DND-41 (cell line): ENCODE measurements at regions not wholly inside any gene's neighbourhood (a gene's known extent, or its start where the extent isn't known, plus 50 kb on each side); places are given as distances from the start of the nearest gene placed in this dataset.

Experiments used
- ATAC-seq: fragments of 200-7000 bp; cut with Tn5 transposase; 3 replicates; pipeline ENCODE4 v1.9.1; 2021; ENCODE audit warnings: low read depth; ENCODE audit not compliant: insufficient read depth
- DNase-seq: peaks from one replicate; pipeline ENCODE4 v3.0.0-alpha.2; 2020
- H2AFZ ChIP-seq: 2 replicates; pipeline ENCODE4 v1.6.0; 2012; ENCODE audit warnings: low read depth, low read length
- H3K27ac ChIP-seq: 2 replicates; pipeline ENCODE4 v1.5.1; 2012; ENCODE audit warnings: low read length, inconsistent platforms
- H3K27me3 ChIP-seq: fragments of 200-600 bp; sonication (generic); 2 replicates; pipeline ENCODE4 v1.6.0; 2012; ENCODE audit warnings: low read length, mild to moderate bottlenecking, inconsistent platforms; ENCODE audit not compliant: insufficient read depth, poor library complexity
- H3K36me3 ChIP-seq: 2 replicates; pipeline ENCODE4 v1.5.1; 2012; ENCODE audit warnings: low read length, inconsistent platforms; ENCODE audit not compliant: insufficient read depth
- H3K4me1 ChIP-seq: 2 replicates; pipeline ENCODE4 v1.5.1; 2012; ENCODE audit warnings: mild to moderate bottlenecking, low read length; ENCODE audit not compliant: insufficient read depth
- H3K4me2 ChIP-seq: 2 replicates; pipeline ENCODE4 v1.6.0; 2012; ENCODE audit warnings: mild to moderate bottlenecking, moderate library complexity, low read length, inconsistent platforms; ENCODE audit not compliant: insufficient read depth
- H3K4me3 ChIP-seq, 2 experiments: fragments of 200-600 bp in 1 of 2; shearing (Covaris generic) in 1 of 2; 2 replicates each; pipeline ENCODE4 v1.5.1; 2012 to 2016; ENCODE audit warnings: inconsistent platforms in 2 of 2, low read length in 2 of 2, mild to moderate bottlenecking in 2 of 2, low read depth in 1 of 2, moderate library complexity in 1 of 2
- H3K79me2 ChIP-seq: 2 replicates; pipeline ENCODE4 v1.6.0; 2012; ENCODE audit warnings: low read length, inconsistent platforms; ENCODE audit not compliant: insufficient read depth
- H3K9ac ChIP-seq: 2 replicates; pipeline ENCODE4 v1.6.0; 2012; ENCODE audit warnings: low read depth, mild to moderate bottlenecking, inconsistent platforms, low read length, moderate library complexity
- H3K9me3 ChIP-seq: 2 replicates; pipeline ENCODE4 v1.5.1; 2012; ENCODE audit warnings: low read length, moderate library complexity, mild to moderate bottlenecking, inconsistent platforms; ENCODE audit not compliant: insufficient read depth, severe bottlenecking
- H4K20me1 ChIP-seq: 2 replicates; pipeline ENCODE4 v1.6.0; 2012; ENCODE audit warnings: low read length; ENCODE audit not compliant: insufficient read depth
- EZH2 ChIP-seq: IDR thresholded peaks from 3 replicates; pipeline ENCODE4 v1.6.1; 2012; ENCODE audit warnings: borderline replicate concordance, low read depth, mild to moderate bottlenecking, moderate library complexity, low read length, inconsistent platforms; ENCODE audit not compliant: severe bottlenecking
- TF ChIP-seq, protein P1 (sequence below): IDR thresholded peaks from 2 replicates; pipeline ENCODE4 v1.5.1; 2012; ENCODE audit warnings: borderline replicate concordance, low read length, moderate library complexity, mild to moderate bottlenecking; ENCODE audit not compliant: poor library complexity, severe bottlenecking; ENCODE audit errors: extremely low read depth

- ATAC-seq (no peak), DNase-seq (no peak)
- no peak overlapping the region for H3K27ac ChIP-seq
- H2AFZ ChIP-seq, result no peak overlapping the region
- H3K27me3 ChIP-seq, result no peaks in the 10 kb centered on the region
- no peak for TF ChIP-seq EZH2
- TF ChIP-seq, protein P1, sequence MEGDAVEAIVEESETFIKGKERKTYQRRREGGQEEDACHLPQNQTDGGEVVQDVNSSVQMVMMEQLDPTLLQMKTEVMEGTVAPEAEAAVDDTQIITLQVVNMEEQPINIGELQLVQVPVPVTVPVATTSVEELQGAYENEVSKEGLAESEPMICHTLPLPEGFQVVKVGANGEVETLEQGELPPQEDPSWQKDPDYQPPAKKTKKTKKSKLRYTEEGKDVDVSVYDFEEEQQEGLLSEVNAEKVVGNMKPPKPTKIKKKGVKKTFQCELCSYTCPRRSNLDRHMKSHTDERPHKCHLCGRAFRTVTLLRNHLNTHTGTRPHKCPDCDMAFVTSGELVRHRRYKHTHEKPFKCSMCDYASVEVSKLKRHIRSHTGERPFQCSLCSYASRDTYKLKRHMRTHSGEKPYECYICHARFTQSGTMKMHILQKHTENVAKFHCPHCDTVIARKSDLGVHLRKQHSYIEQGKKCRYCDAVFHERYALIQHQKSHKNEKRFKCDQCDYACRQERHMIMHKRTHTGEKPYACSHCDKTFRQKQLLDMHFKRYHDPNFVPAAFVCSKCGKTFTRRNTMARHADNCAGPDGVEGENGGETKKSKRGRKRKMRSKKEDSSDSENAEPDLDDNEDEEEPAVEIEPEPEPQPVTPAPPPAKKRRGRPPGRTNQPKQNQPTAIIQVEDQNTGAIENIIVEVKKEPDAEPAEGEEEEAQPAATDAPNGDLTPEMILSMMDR, result no peak
- H3K4me1 ChIP-seq, result no peaks in the 10 kb centered on the region
- no peaks in the 10 kb centered on the region for H3K79me2 ChIP-seq
- no peak overlapping the region for H3K4me2 ChIP-seq
- H3K9me3 ChIP-seq, result no peaks in the 10 kb centered on the region
- H4K20me1 ChIP-seq, result no peaks in the 10 kb centered on the region
- H3K9ac ChIP-seq, result no peak overlapping the region
- no peak overlapping the region for H3K4me3 ChIP-seq
- no peaks in the 10 kb centered on the region for H3K36me3 ChIP-seq
These were observed 68.7 kb downstream of the RHOB start for GRCh38 chr2:20515290-20516220.

DNA sequence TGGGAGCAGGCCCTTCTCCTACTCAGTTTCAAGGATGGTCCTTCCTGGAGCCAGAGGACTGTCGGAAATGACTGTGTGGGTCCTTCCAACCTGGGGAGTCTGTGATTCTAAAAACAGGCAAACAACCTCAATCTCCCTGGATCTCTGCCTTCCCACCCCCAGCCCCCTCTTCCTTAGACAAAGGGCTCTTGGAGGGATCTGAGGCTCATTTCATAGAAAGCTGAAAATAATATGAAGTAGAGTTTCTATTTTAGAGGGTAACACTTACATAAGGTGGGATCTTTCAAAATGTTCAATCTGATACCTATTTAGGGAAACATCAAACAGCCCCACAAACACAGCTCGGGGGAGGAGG lies 69.4 kb downstream of the RHOB start:
- no peaks in the 10 kb centered on the region for H3K27me3 ChIP-seq
- no peak for TF ChIP-seq EZH2
- TF ChIP-seq, protein P1, result no peak
- no peak overlapping the region for H3K27ac ChIP-seq
- H3K9ac ChIP-seq, result no peak overlapping the region
- no peaks in the 10 kb centered on the region for H3K4me1 ChIP-seq
- no peak overlapping the region for H2AFZ ChIP-seq
- ATAC-seq (no peak), DNase-seq (no peak)
- H4K20me1 ChIP-seq, result no peaks in the 10 kb centered on the region
- no peak overlapping the region for H3K4me2 ChIP-seq
- H3K36me3 ChIP-seq, result no peaks in the 10 kb centered on the region
- H3K79me2 ChIP-seq, result no peaks in the 10 kb centered on the region
- no peak overlapping the region for H3K4me3 ChIP-seq
- H3K9me3 ChIP-seq, result no peaks in the 10 kb centered on the region

- Histone ChIP-seq H3K4me3 (no peak overlapping the region), H3K27ac (no peak overlapping the region), H3K4me2 (no peak overlapping the region), H3K79me2 (no peaks in the 10 kb centered on the region), H3K9ac (no peak overlapping the region), H2AFZ (no peak overlapping the region), H3K4me1 (no peaks in the 10 kb centered on the region), H3K36me3 (no peaks in the 10 kb centered on the region), H3K9me3 (no peaks in the 10 kb centered on the region), H4K20me1 (no peaks in the 10 kb centered on the region), H3K27me3 (no peaks in the 10 kb centered on the region)
- DNase-seq (no peak), ATAC-seq (no peak)
- TF ChIP-seq, protein P1, result no peak
- no peak for TF ChIP-seq EZH2
These were observed 69.9 kb downstream of the RHOB start for GRCh38 chr2:20516646-20517341.
